H9 (cell line): ENCODE measurements at regions not wholly inside any gene's neighbourhood (a gene's known extent, or its start where the extent isn't known, plus 50 kb on each side); places are given as distances from the start of the nearest gene placed in this dataset.
A peak's percentile ranks its signal among the peaks of the same experiment; 100 is the strongest.

Source experiments
- DNase-seq: peaks from one replicate; pipeline ENCODE4 v3.0.0-alpha.2; 2017
- H2AFZ ChIP-seq: one replicate; pipeline ENCODE4 v1.6.1; 2013; ENCODE audit warnings: mild to moderate bottlenecking, low read length, control low read depth, moderate library complexity
- H2AK5ac ChIP-seq: 2 replicates; pipeline ENCODE4 v1.6.1; 2013; ENCODE audit warnings: low read length, control low read depth, mixed read lengths; ENCODE audit not compliant: insufficient read length
- H2BK120ac ChIP-seq: one replicate; pipeline ENCODE4 v1.6.1; 2013; ENCODE audit warnings: low read depth, mild to moderate bottlenecking, low read length, control low read depth, inconsistent platforms; ENCODE audit not compliant: poor library complexity, severe bottlenecking
- H2BK12ac ChIP-seq: 2 replicates; pipeline ENCODE4 v1.6.1; 2013; ENCODE audit warnings: low read length, control low read depth, mixed read lengths, low read depth; ENCODE audit not compliant: insufficient read length
- H2BK15ac ChIP-seq: 2 replicates; pipeline ENCODE4 v1.6.1; 2013; ENCODE audit warnings: low read depth, low read length, control low read depth
- H2BK20ac ChIP-seq: one replicate; pipeline ENCODE4 v1.6.1; 2013; ENCODE audit warnings: low read depth, mild to moderate bottlenecking, low read length, control low read depth, inconsistent platforms; ENCODE audit not compliant: poor library complexity, severe bottlenecking
- H2BK5ac ChIP-seq: 2 replicates; pipeline ENCODE4 v1.6.1; 2013; ENCODE audit warnings: low read length, control low read depth, mixed read lengths; ENCODE audit not compliant: insufficient read length
- H3K14ac ChIP-seq: 2 replicates; pipeline ENCODE4 v1.6.1; 2013; ENCODE audit warnings: low read length, control low read depth; ENCODE audit not compliant: insufficient read depth
- H3K18ac ChIP-seq: 2 replicates; pipeline ENCODE4 v1.6.1; 2013; ENCODE audit warnings: low read depth, mild to moderate bottlenecking, mixed read lengths, low read length, control low read depth; ENCODE audit not compliant: insufficient read length
- H3K23ac ChIP-seq: 2 replicates; pipeline ENCODE4 v1.6.1; 2013; ENCODE audit warnings: low read length, control low read depth, mixed read lengths, low read depth; ENCODE audit not compliant: insufficient read length
- H3K23me2 ChIP-seq: 2 replicates; pipeline ENCODE4 v1.6.1; 2013; ENCODE audit warnings: low read depth, mild to moderate bottlenecking, mixed read lengths, low read length, control low read depth; ENCODE audit not compliant: insufficient read length, poor library complexity, severe bottlenecking
- H3K27ac ChIP-seq: 2 replicates; pipeline ENCODE4 v1.5.1; 2013; ENCODE audit warnings: low read length, control low read depth, mixed read lengths, low read depth; ENCODE audit not compliant: insufficient read length
- H3K27me3 ChIP-seq: 2 replicates; pipeline ENCODE4 v1.6.1; 2013; ENCODE audit warnings: low read length, control low read depth, inconsistent platforms; ENCODE audit not compliant: insufficient read depth
- H3K4ac ChIP-seq: 2 replicates; pipeline ENCODE4 v1.6.1; 2013; ENCODE audit warnings: low read depth, mild to moderate bottlenecking, control low read depth, inconsistent platforms, low read length, moderate library complexity
- H3K4me1 ChIP-seq: 2 replicates; pipeline ENCODE4 v1.6.1; 2013; ENCODE audit warnings: low read length, control low read depth, inconsistent platforms; ENCODE audit not compliant: insufficient read depth
- H3K4me2 ChIP-seq: 2 replicates; pipeline ENCODE4 v1.6.1; 2013; ENCODE audit warnings: low read length, control low read depth, mixed read lengths; ENCODE audit not compliant: insufficient read length, insufficient read depth
- H3K56ac ChIP-seq: 2 replicates; pipeline ENCODE4 v1.6.1; 2013; ENCODE audit warnings: low read depth, mild to moderate bottlenecking, mixed read lengths, low read length, control low read depth; ENCODE audit not compliant: insufficient read length
- H3K79me1 ChIP-seq: 2 replicates; pipeline ENCODE4 v1.6.1; 2013; ENCODE audit warnings: low read depth, mild to moderate bottlenecking, moderate library complexity, low read length, control low read depth, inconsistent platforms; ENCODE audit not compliant: insufficient read depth, poor library complexity, severe bottlenecking
- H3K79me2 ChIP-seq: 2 replicates; pipeline ENCODE4 v1.6.1; 2013; ENCODE audit warnings: low read length, control low read depth, inconsistent platforms; ENCODE audit not compliant: insufficient read depth
- H3K9ac ChIP-seq: 2 replicates; pipeline ENCODE4 v1.6.1; 2013; ENCODE audit warnings: low read length, control low read depth, mixed read lengths; ENCODE audit not compliant: insufficient read length; ENCODE audit errors: extremely low read depth
- H3K9me3 ChIP-seq: one replicate; pipeline ENCODE4 v1.6.1; 2013; ENCODE audit warnings: low read depth, low read length, inconsistent platforms; ENCODE audit not compliant: control insufficient read depth
- H3T11ph ChIP-seq: one replicate; pipeline ENCODE4 v1.6.1; 2013; ENCODE audit warnings: mild to moderate bottlenecking, low read length, control low read depth, inconsistent platforms
- H4K20me1 ChIP-seq: one replicate; pipeline ENCODE4 v1.6.1; 2013; ENCODE audit not compliant: control insufficient read depth, insufficient read length, insufficient read depth
- H4K5ac ChIP-seq: 2 replicates; pipeline ENCODE4 v1.6.1; 2013; ENCODE audit warnings: low read depth, mild to moderate bottlenecking, mixed read lengths, low read length, control low read depth; ENCODE audit not compliant: insufficient read length
- H4K8ac ChIP-seq: replicated peaks from 2 replicates; pipeline ENCODE4 v1.6.1; 2013; ENCODE audit warnings: low read length, control low read depth, mixed read lengths, low read depth; ENCODE audit not compliant: insufficient read length
- H4K91ac ChIP-seq: 2 replicates; pipeline ENCODE4 v1.6.1; 2013; ENCODE audit warnings: low read depth, mild to moderate bottlenecking, moderate library complexity, mixed read lengths, low read length, control low read depth; ENCODE audit not compliant: insufficient read length
- H3K27ac Mint-ChIP-seq, 3 experiments: 2 replicates in 2 of 3; 3 replicates in 1 of 3; pipeline ENCODE4 v1.8.0; 2020 to 2021; ENCODE audit warnings: mixed read lengths in 3 of 3, mild to moderate bottlenecking in 1 of 3, moderate library complexity in 1 of 3
- H3K27me3 Mint-ChIP-seq: 2 replicates; pipeline ENCODE4 v1.8.0; 2021; ENCODE audit warnings: low read depth, mild to moderate bottlenecking, moderate library complexity, mixed read lengths
- H3K36me3 Mint-ChIP-seq, 3 experiments: 2 replicates in 2 of 3; 3 replicates in 1 of 3; pipeline ENCODE4 v1.8.0; 2020 to 2021; ENCODE audit warnings: low read depth in 3 of 3, mixed read lengths in 3 of 3; ENCODE audit not compliant: insufficient read depth in 1 of 3
- H3K4me1 Mint-ChIP-seq, 2 experiments: 2 replicates each; pipeline ENCODE4 v1.8.0; 2020; ENCODE audit warnings: mixed read lengths in 2 of 2
- H3K4me3 Mint-ChIP-seq, 2 experiments: 2 replicates in 1 of 2; 3 replicates in 1 of 2; pipeline ENCODE4 v1.8.0; 2020 to 2021; ENCODE audit warnings: mild to moderate bottlenecking in 2 of 2, mixed read lengths in 2 of 2, moderate library complexity in 1 of 2
- H3K9me3 Mint-ChIP-seq, 2 experiments: 2 replicates in 1 of 2; 3 replicates in 1 of 2; pipeline ENCODE4 v1.8.0; 2020; ENCODE audit warnings: mild to moderate bottlenecking in 2 of 2, mixed read lengths in 2 of 2, moderate library complexity in 1 of 2
- CTCF ChIP-seq: fragments of 200-600 bp; sonication (generic); conservative IDR thresholded peaks from 3 replicates; pipeline ENCODE4 v1.8.0; 2021; ENCODE audit warnings: antibody characterized with exemption, mild to moderate bottlenecking
- WGBS: extraction: QIAGEN DNeasy Blood & Tissue Kit; methylation state at CpG from one replicate; pipeline ENCODE4 v1.1.7; 2013; ENCODE audit warnings: missing lambda C conversion rate, low lambda C conversion rate, mixed read lengths; ENCODE audit not compliant: insufficient read length; ENCODE audit errors: extremely low coverage; 5-methylcytosine and 5-hydroxymethylcytosine counted together

- no peak overlapping the region for H3K4ac ChIP-seq
- no peak overlapping the region for H3K56ac ChIP-seq
- H2BK12ac ChIP-seq, result no peak overlapping the region
- no peaks in the 10 kb centered on the region for H3K79me1 ChIP-seq
- no peak overlapping the region for H3K14ac ChIP-seq
- TF ChIP-seq CTCF, result no peak
- no peaks in the 10 kb centered on the region for H3K27me3 ChIP-seq
- H2BK15ac ChIP-seq, result no peak overlapping the region
- H2BK20ac ChIP-seq, result no peak overlapping the region
- H2AFZ ChIP-seq, result no peak overlapping the region
- no peak overlapping the region for H3K23ac ChIP-seq
- H3K23me2 ChIP-seq, result no peaks in the 10 kb centered on the region
- Mint-ChIP-seq H3K27ac (peak overlapping the region in 1 of 3 experiments; percentile 59; a peak in 1 of 7 replicates), H3K27me3 (no peaks in the 10 kb centered on the region; the same call in 1 of the 2 replicates), H3K36me3 (no peaks in the 10 kb centered on the region), H3K4me1 (no peaks in the 10 kb centered on the region), H3K4me3 (no peak overlapping the region), H3K9me3 (no peaks in the 10 kb centered on the region)
- H3K18ac ChIP-seq, result no peak overlapping the region
- H2BK5ac ChIP-seq, result no peak overlapping the region
- H2BK120ac ChIP-seq, result no peak overlapping the region
- H3K4me2 ChIP-seq, result no peak overlapping the region
- H3K9ac ChIP-seq, result no peak overlapping the region
- H4K91ac ChIP-seq, result no peak overlapping the region
- H4K5ac ChIP-seq, result no peak overlapping the region
- DNase-seq, result peak; percentile 67
- H3K4me1 ChIP-seq, result no peaks in the 10 kb centered on the region
- no peak overlapping the region for H2AK5ac ChIP-seq
- H3K79me2 ChIP-seq, result no peaks in the 10 kb centered on the region
- no CpG with 5 or more reads among the region's 10 CpGs for WGBS
- H3K27ac ChIP-seq, result no peak overlapping the region
- no peaks in the 10 kb centered on the region for H3K9me3 ChIP-seq
- no peak overlapping the region for H3T11ph ChIP-seq
- no peaks in the 10 kb centered on the region for H4K20me1 ChIP-seq
- H4K8ac ChIP-seq, result no peak overlapping the region
These were observed 104.0 kb downstream of the C14orf39 start for GRCh38 chr14:60381909-60382308.
